Right lung (tissue), 2 donors: ENCODE measurements at regions not wholly inside any gene's neighbourhood (a gene's known extent, or its start where the extent isn't known, plus 50 kb on each side); places are given as distances from the start of the nearest gene placed in this dataset.

Experiments used
- DNase-seq, 2 donors: peaks; one replicate each; pipeline ENCODE4 v3.0.0-alpha.2; 2013

GRCh38 chr11:103624708-103625623 lies 411.5 kb upstream of the DDI1 start:
- DNase-seq, result no peak

- DNase-seq, result no peak
Measured at GRCh38 chr11:103625624-103625965, 410.8 kb upstream of the DDI1 start.

- no peak for DNase-seq
Measured at GRCh38 chr11:103628121-103628520, 408.3 kb upstream of the DDI1 start.

- no peak for DNase-seq
Measured at GRCh38 chr11:103631841-103632240, 404.6 kb upstream of the DDI1 start.

GRCh38 chr11:103633068-103633788 lies 403.2 kb upstream of the DDI1 start:
- no peak for DNase-seq

GRCh38 chr11:103633819-103634590 lies 402.4 kb upstream of the DDI1 start:
- DNase-seq, result no peak

- no peak for DNase-seq
Measured at GRCh38 chr11:103636232-103636631, 400.2 kb upstream of the DDI1 start.

GRCh38 chr11:103637295-103637694 lies 399.1 kb upstream of the DDI1 start:
- DNase-seq, result no peak

GRCh38 chr11:103637831-103638230 lies 398.6 kb upstream of the DDI1 start:
- no peak for DNase-seq

GRCh38 chr11:103644676-103645075 lies 391.8 kb upstream of the DDI1 start:
- no peak for DNase-seq

- DNase-seq, result no peak
Measured at GRCh38 chr11:103648054-103648453, 388.4 kb upstream of the DDI1 start.

- DNase-seq, result no peak
Measured at GRCh38 chr11:103648670-103649400, 387.6 kb upstream of the DDI1 start.

- no peak for DNase-seq
Measured at GRCh38 chr11:103649401-103649895, 387.0 kb upstream of the DDI1 start.

- DNase-seq, result no peak
Measured at GRCh38 chr11:103650330-103650729, 386.1 kb upstream of the DDI1 start.

- DNase-seq, result no peak
Measured at GRCh38 chr11:103651341-103651998, 385.0 kb upstream of the DDI1 start.

GRCh38 chr11:103652013-103652412 lies 384.4 kb upstream of the DDI1 start:
- DNase-seq, result no peak

- no peak for DNase-seq
Measured at GRCh38 chr11:103656382-103656781, 380.1 kb upstream of the DDI1 start.

GRCh38 chr11:103659206-103659618 lies 377.2 kb upstream of the DDI1 start:
- no peak for DNase-seq

- no peak for DNase-seq
Measured at GRCh38 chr11:103659743-103660142, 376.7 kb upstream of the DDI1 start.

GRCh38 chr11:103661185-103661584 lies 375.3 kb upstream of the DDI1 start:
- DNase-seq, result no peak

- DNase-seq, result no peak
Measured at GRCh38 chr11:103661991-103662390, 374.4 kb upstream of the DDI1 start.
